ENCODE measurements at regions not wholly inside any gene's neighbourhood (a gene's known extent, or its start where the extent isn't known, plus 50 kb on each side); places are given as distances from the start of the nearest gene placed in this dataset.

GRCh38 chr7:51785171-51785570, 468.6 kb upstream of the COBL start:
- H3K9me3 ChIP-seq (ENCODE audit: control insufficient read depth in 1 of 2, low read length in 2 of 2), result no peaks in the 10 kb centered on the region
- H3K27ac ChIP-seq (ENCODE audit: low read length), result no peak overlapping the region
- H3K4me1 ChIP-seq (ENCODE audit: control insufficient read depth in 1 of 2, insufficient read depth in 2 of 2, low read length in 2 of 2), result no peaks in the 10 kb centered on the region
- no peaks in the 10 kb centered on the region for H3K36me3 ChIP-seq (ENCODE audit: control insufficient read depth in 1 of 2, insufficient read depth in 2 of 2, low read length in 2 of 2)
- no peak overlapping the region for H3K4me3 ChIP-seq (ENCODE audit: low read depth in 1 of 2, low read length in 2 of 2)
- H3K27me3 ChIP-seq (ENCODE audit: low read depth, low read length), result no peaks in the 10 kb centered on the region

- Histone ChIP-seq H3K4me1 (ENCODE audit: control insufficient read depth in 1 of 2, insufficient read depth in 2 of 2, low read length in 2 of 2) (no peaks in the 10 kb centered on the region), H3K27me3 (ENCODE audit: low read depth, low read length) (no peaks in the 10 kb centered on the region), H3K36me3 (ENCODE audit: control insufficient read depth in 1 of 2, insufficient read depth in 2 of 2, low read length in 2 of 2) (no peaks in the 10 kb centered on the region), H3K27ac (ENCODE audit: low read length) (no peak overlapping the region), H3K4me3 (ENCODE audit: low read depth in 1 of 2, low read length in 2 of 2) (no peak overlapping the region), H3K9me3 (ENCODE audit: control insufficient read depth in 1 of 2, low read length in 2 of 2) (no peaks in the 10 kb centered on the region)
Observed at GRCh38 chr7:51783241-51783640, 466.6 kb upstream of the COBL start.

DNA sequence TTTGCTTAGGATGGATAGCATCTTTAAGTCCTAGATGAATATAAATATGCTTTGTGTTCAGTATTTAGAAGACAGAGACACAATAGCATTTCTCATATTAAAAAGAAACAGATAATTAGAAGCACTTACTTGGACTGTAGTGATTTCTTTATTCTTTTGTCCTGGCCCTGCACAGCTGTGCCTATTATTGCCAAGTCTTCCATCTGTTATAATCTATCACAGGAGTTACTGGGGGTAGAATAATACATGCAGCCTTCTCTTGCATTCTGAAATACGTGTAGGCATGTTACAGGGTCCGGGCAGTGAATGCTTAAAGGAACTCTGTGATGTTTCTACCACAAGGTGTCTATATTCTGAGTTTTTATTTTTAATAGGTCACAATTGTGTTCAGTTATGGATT, 461.5 kb upstream of the COBL start:
- Histone ChIP-seq H3K36me3 (ENCODE audit: control insufficient read depth in 1 of 2, insufficient read depth in 2 of 2, low read length in 2 of 2) (no peaks in the 10 kb centered on the region), H3K4me3 (ENCODE audit: low read depth in 1 of 2, low read length in 2 of 2) (no peak overlapping the region), H3K4me1 (ENCODE audit: control insufficient read depth in 1 of 2, insufficient read depth in 2 of 2, low read length in 2 of 2) (no peaks in the 10 kb centered on the region), H3K27ac (ENCODE audit: low read length) (no peak overlapping the region), H3K9me3 (ENCODE audit: control insufficient read depth in 1 of 2, low read length in 2 of 2) (no peaks in the 10 kb centered on the region), H3K27me3 (ENCODE audit: low read depth, low read length) (no peaks in the 10 kb centered on the region)

DNA sequence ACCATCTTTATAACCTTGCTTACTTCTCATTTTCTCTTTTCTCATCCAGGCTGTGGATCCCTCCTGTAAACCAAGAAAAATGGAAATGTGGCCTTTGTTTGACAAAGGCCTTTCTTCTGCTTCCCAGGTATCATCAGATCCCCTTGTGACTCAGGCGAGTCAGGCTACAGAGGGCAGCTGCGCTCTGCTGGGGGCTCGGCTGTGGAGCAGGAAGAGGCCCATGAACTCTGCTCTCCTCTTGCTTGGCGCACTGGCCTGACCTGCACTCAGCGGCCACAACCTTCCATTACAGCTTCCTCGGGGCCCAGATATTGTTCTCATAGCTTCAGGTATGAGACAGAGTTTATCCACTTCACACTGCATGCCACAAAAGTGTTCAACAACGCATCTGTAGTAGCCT, 457.6 kb upstream of the COBL start:
- H3K36me3 ChIP-seq (ENCODE audit: control insufficient read depth in 1 of 2, insufficient read depth in 2 of 2, low read length in 2 of 2), result no peaks in the 10 kb centered on the region
- H3K27ac ChIP-seq (ENCODE audit: low read length), result no peak overlapping the region
- H3K4me1 ChIP-seq (ENCODE audit: control insufficient read depth in 1 of 2, insufficient read depth in 2 of 2, low read length in 2 of 2), result no peaks in the 10 kb centered on the region
- no peaks in the 10 kb centered on the region for H3K27me3 ChIP-seq (ENCODE audit: low read depth, low read length)
- no peaks in the 10 kb centered on the region for H3K9me3 ChIP-seq (ENCODE audit: control insufficient read depth in 1 of 2, low read length in 2 of 2)
- H3K4me3 ChIP-seq (ENCODE audit: low read depth in 1 of 2, low read length in 2 of 2), result no peak overlapping the region

DNA sequence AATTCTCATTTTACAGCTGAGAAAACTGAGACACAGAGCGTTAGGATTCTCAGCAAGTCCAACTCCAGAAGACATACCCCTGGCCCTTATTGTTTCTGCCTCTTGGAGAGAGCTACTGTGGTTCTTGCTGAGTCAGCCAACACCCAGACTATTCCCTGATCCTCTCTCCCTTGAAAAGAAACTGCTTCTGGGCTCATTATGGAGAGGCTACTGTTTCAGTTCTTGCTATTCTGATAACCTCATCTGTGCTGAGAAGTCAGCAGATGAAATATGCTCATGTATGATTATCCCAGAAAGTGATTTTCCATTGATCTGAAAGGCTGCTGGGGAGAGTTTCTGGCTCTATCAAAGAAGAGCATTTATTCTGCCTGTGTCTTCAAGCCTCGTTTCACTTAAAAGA, 455.6 kb upstream of the COBL start:
- H3K4me1 ChIP-seq (ENCODE audit: control insufficient read depth in 1 of 2, insufficient read depth in 2 of 2, low read length in 2 of 2), result no peaks in the 10 kb centered on the region
- no peaks in the 10 kb centered on the region for H3K9me3 ChIP-seq (ENCODE audit: control insufficient read depth in 1 of 2, low read length in 2 of 2)
- no peak overlapping the region for H3K27ac ChIP-seq (ENCODE audit: low read length)
- no peak overlapping the region for H3K4me3 ChIP-seq (ENCODE audit: low read depth in 1 of 2, low read length in 2 of 2)
- no peaks in the 10 kb centered on the region for H3K36me3 ChIP-seq (ENCODE audit: control insufficient read depth in 1 of 2, insufficient read depth in 2 of 2, low read length in 2 of 2)
- no peaks in the 10 kb centered on the region for H3K27me3 ChIP-seq (ENCODE audit: low read depth, low read length)

DNA sequence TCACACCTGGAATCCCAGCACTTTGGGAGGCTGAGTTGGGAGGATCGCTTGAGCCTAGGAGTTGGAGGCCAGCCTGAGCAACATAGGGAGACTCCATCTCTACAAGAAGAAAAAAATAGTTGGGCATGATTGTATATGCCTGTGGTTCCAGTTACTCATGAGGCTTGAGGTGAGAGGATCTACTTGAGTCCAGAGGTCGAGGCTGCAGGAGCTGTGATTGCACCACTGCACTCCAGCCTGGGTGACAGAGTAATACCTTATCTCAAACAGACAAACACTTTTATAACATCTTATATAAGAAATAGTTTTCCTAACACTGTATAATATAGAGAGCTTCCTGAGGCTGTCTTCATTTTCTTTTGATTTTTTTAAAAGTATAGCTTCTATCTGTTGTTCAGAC, 448.4 kb upstream of the COBL start:
- no peak overlapping the region for H3K27ac ChIP-seq (ENCODE audit: low read length)
- H3K27me3 ChIP-seq (ENCODE audit: low read depth, low read length), result no peaks in the 10 kb centered on the region
- H3K36me3 ChIP-seq (ENCODE audit: control insufficient read depth in 1 of 2, insufficient read depth in 2 of 2, low read length in 2 of 2), result no peaks in the 10 kb centered on the region
- H3K4me3 ChIP-seq (ENCODE audit: low read depth in 1 of 2, low read length in 2 of 2), result no peak overlapping the region
- no peaks in the 10 kb centered on the region for H3K9me3 ChIP-seq (ENCODE audit: control insufficient read depth in 1 of 2, low read length in 2 of 2)
- no peaks in the 10 kb centered on the region for H3K4me1 ChIP-seq (ENCODE audit: control insufficient read depth in 1 of 2, insufficient read depth in 2 of 2, low read length in 2 of 2)

GRCh38 chr7:51759985-51760384, 443.4 kb upstream of the COBL start:
- no peaks in the 10 kb centered on the region for H3K36me3 ChIP-seq (ENCODE audit: control insufficient read depth in 1 of 2, insufficient read depth in 2 of 2, low read length in 2 of 2)

GRCh38 chr7:51757960-51758359, 441.4 kb upstream of the COBL start:
- Histone ChIP-seq H3K27ac (ENCODE audit: low read length) (no peak overlapping the region), H3K27me3 (ENCODE audit: low read depth, low read length) (no peaks in the 10 kb centered on the region), H3K36me3 (ENCODE audit: control insufficient read depth in 1 of 2, insufficient read depth in 2 of 2, low read length in 2 of 2) (no peaks in the 10 kb centered on the region), H3K4me3 (ENCODE audit: low read depth in 1 of 2, low read length in 2 of 2) (no peak overlapping the region), H3K4me1 (ENCODE audit: control insufficient read depth in 1 of 2, insufficient read depth in 2 of 2, low read length in 2 of 2) (no peaks in the 10 kb centered on the region), H3K9me3 (ENCODE audit: control insufficient read depth in 1 of 2, low read length in 2 of 2) (no peaks in the 10 kb centered on the region)

More at GRCh38 chr7:51759985-51760384, 443.4 kb upstream of the COBL start:
- no peaks in the 10 kb centered on the region for H3K9me3 ChIP-seq (ENCODE audit: control insufficient read depth in 1 of 2, low read length in 2 of 2)
- no peak overlapping the region for H3K4me3 ChIP-seq (ENCODE audit: low read depth in 1 of 2, low read length in 2 of 2)
- H3K27me3 ChIP-seq (ENCODE audit: low read depth, low read length), result no peaks in the 10 kb centered on the region
- H3K4me1 ChIP-seq (ENCODE audit: control insufficient read depth in 1 of 2, insufficient read depth in 2 of 2, low read length in 2 of 2), result no peaks in the 10 kb centered on the region
- H3K27ac ChIP-seq (ENCODE audit: low read length), result no peak overlapping the region

- no peaks in the 10 kb centered on the region for H3K27me3 ChIP-seq (ENCODE audit: low read depth, low read length)
- H3K36me3 ChIP-seq (ENCODE audit: control insufficient read depth in 1 of 2, insufficient read depth in 2 of 2, low read length in 2 of 2), result no peaks in the 10 kb centered on the region
- H3K4me1 ChIP-seq (ENCODE audit: control insufficient read depth in 1 of 2, insufficient read depth in 2 of 2, low read length in 2 of 2), result no peaks in the 10 kb centered on the region
- no peak overlapping the region for H3K27ac ChIP-seq (ENCODE audit: low read length)
- no peak overlapping the region for H3K4me3 ChIP-seq (ENCODE audit: low read depth in 1 of 2, low read length in 2 of 2)
- peaks cover 0 to 8% of the 10 kb centered on the region in 2 donors for H3K9me3 ChIP-seq (ENCODE audit: control insufficient read depth in 1 of 2, low read length in 2 of 2)
Observed at GRCh38 chr7:51732951-51733350, 416.3 kb upstream of the COBL start.

- Histone ChIP-seq H3K27me3 (ENCODE audit: low read depth, low read length) (no peaks in the 10 kb centered on the region), H3K27ac (ENCODE audit: low read length) (no peak overlapping the region)
Observed at GRCh38 chr7:51732116-51732515, 415.5 kb upstream of the COBL start.

DNA sequence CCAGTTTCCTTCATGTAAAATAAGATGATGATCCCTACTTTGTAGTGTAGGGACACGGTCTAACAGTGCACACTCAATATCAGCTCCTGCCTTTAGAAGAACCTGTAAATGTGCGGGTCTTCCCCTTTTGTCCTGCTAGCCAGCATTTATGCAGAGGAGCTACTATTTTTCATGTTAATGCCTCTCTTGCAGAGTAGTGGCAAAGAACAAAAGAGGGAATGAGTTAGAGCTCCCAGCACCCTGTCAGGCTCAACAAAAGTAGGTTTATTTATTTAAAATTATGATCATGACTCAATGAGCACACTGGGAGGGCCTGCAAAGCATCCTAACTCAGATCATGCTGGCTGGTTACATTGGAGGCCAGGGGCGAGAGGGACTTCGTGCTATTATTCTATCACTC, 414.5 kb upstream of the COBL start:
- Histone ChIP-seq H3K36me3 (ENCODE audit: control insufficient read depth in 1 of 2, insufficient read depth in 2 of 2, low read length in 2 of 2) (no peaks in the 10 kb centered on the region), H3K9me3 (ENCODE audit: control insufficient read depth in 1 of 2, low read length in 2 of 2) (peaks cover 0 to under 1% of the 10 kb centered on the region in 2 donors), H3K27ac (ENCODE audit: low read length) (no peak overlapping the region)

More at GRCh38 chr7:51732116-51732515, 415.5 kb upstream of the COBL start:
- no peaks in the 10 kb centered on the region for H3K36me3 ChIP-seq (ENCODE audit: control insufficient read depth in 1 of 2, insufficient read depth in 2 of 2, low read length in 2 of 2)
- peaks cover 0 to 4% of the 10 kb centered on the region in 2 donors for H3K9me3 ChIP-seq (ENCODE audit: control insufficient read depth in 1 of 2, low read length in 2 of 2)
- H3K4me3 ChIP-seq (ENCODE audit: low read depth in 1 of 2, low read length in 2 of 2), result no peak overlapping the region
- no peaks in the 10 kb centered on the region for H3K4me1 ChIP-seq (ENCODE audit: control insufficient read depth in 1 of 2, insufficient read depth in 2 of 2, low read length in 2 of 2)

DNA sequence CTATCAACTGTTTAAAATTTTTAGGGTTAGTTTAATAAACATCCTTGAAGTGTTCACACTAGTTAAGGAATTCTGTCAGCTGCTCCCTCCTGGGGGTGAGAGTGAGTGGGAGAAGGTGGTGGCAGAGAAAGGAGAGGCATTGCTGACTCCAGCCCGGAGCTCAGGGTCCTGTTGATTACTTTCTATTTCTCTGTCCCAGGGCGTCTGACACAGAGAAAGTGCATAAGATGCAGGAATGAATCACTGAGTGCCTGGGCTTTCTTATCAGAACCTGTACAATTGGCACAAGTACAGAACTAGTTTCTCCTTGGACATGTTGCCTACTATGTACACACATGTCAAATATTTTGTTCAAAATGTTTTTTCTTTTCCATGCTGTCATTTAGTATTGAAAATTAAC, 410.8 kb upstream of the COBL start:
- Histone ChIP-seq H3K27ac (ENCODE audit: low read length) (no peak overlapping the region), H3K36me3 (ENCODE audit: control insufficient read depth in 1 of 2, insufficient read depth in 2 of 2, low read length in 2 of 2) (no peaks in the 10 kb centered on the region), H3K4me3 (ENCODE audit: low read depth in 1 of 2, low read length in 2 of 2) (no peak overlapping the region), H3K27me3 (ENCODE audit: low read depth, low read length) (no peaks in the 10 kb centered on the region), H3K4me1 (ENCODE audit: control insufficient read depth in 1 of 2, insufficient read depth in 2 of 2, low read length in 2 of 2) (no peaks in the 10 kb centered on the region), H3K9me3 (ENCODE audit: control insufficient read depth in 1 of 2, low read length in 2 of 2) (peaks cover 0 to 4% of the 10 kb centered on the region in 2 donors)

More for the DNA sequence above, 414.5 kb upstream of the COBL start:
- Histone ChIP-seq H3K4me1 (ENCODE audit: control insufficient read depth in 1 of 2, insufficient read depth in 2 of 2, low read length in 2 of 2) (no peaks in the 10 kb centered on the region), H3K27me3 (ENCODE audit: low read depth, low read length) (no peaks in the 10 kb centered on the region), H3K4me3 (ENCODE audit: low read depth in 1 of 2, low read length in 2 of 2) (no peak overlapping the region)

All from muscle layer of duodenum (tissue), 2 donors.